ENCODE measurements at regions not wholly inside any gene's neighbourhood (a gene's known extent, or its start where the extent isn't known, plus 50 kb on each side); places are given as distances from the start of the nearest gene placed in this dataset.

- no peak for TF ChIP-seq PBX3 (IDR thresholded peaks at IDR 0.05)
- TF ChIP-seq TEAD4 (IDR thresholded peaks at IDR 0.05; ENCODE audit: borderline replicate concordance, insufficient read depth), result no peak
- no peak for TF ChIP-seq EP300 (IDR thresholded peaks at IDR 0.05; ENCODE audit: borderline replicate concordance in 1 of 2, low read depth in 1 of 2, low read length in 1 of 2)
- no peak for TF ChIP-seq CTCF (IDR thresholded peaks at IDR 0.05)
- TF ChIP-seq CHD2 (IDR thresholded peaks at IDR 0.05; ENCODE audit: low read length, partially characterized antibody), result no peak
- TF ChIP-seq POLR2AphosphoS5 (IDR thresholded peaks at IDR 0.05; ENCODE audit: low read depth, low read length), result no peak
- no peak for TF ChIP-seq REST (IDR thresholded peaks at IDR 0.05; ENCODE audit: low read depth, low read length)
Measured at GRCh38 chr12:78560633-78561032, 303.9 kb upstream of the SYT1 start.
